B cell (primary cell): ENCODE measurements at regions not wholly inside any gene's neighbourhood (a gene's known extent, or its start where the extent isn't known, plus 50 kb on each side); places are given as distances from the start of the nearest gene placed in this dataset.

ENCODE experiments used
- ATAC-seq: fragments of 200-7000 bp; cut with Tn5 transposase; one replicate; pipeline ENCODE4 v1.10.0; 2021; ENCODE audit warnings: low read depth, mild to moderate bottlenecking, moderate number of reproducible peaks, moderate library complexity
- CTCF ChIA-PET: fragments of 350-600 bp; sonication (Branson Sonifier 250); formaldehyde crosslinking; loops from one replicate; lab custom pipeline; 2021; ENCODE audit warnings: antibody characterized with exemption, inconsistent platforms; lab: Charles Lee
- POLR2A ChIA-PET: fragments of 350-600 bp; sonication (Branson Sonifier 250); formaldehyde crosslinking; loops from one replicate; lab custom pipeline; 2021; ENCODE audit warnings: antibody characterized with exemption; lab: Charles Lee
- DNase-seq: peaks from one replicate; pipeline ENCODE4 v3.0.0; 2013
- H2AFZ ChIP-seq: 2 replicates; pipeline ENCODE4 v1.6.1; 2012; ENCODE audit warnings: mild to moderate bottlenecking, low read depth, low read length; ENCODE audit not compliant: insufficient read depth, poor library complexity, severe bottlenecking
- H3K27ac ChIP-seq, 2 donors: 1 replicate in 1 of 2; 2 replicates in 1 of 2; pipeline ENCODE4 v1.5.1; 2012 to 2013; ENCODE audit warnings: low read length in 2 of 2, mild to moderate bottlenecking in 2 of 2, moderate library complexity in 1 of 2
- H3K27me3 ChIP-seq, 4 experiments: fragments of 200-600 bp in 1 of 4; sonication (generic) in 1 of 4; replicated peaks in 1 of 4; 1 replicate in 2 of 4; 2 replicates in 2 of 4; pipeline versions ENCODE4 v1.6.1 to v1.7.0; 2013 to 2016; ENCODE audit warnings: low read length in 3 of 4, mild to moderate bottlenecking in 2 of 4, mixed read lengths in 1 of 4, moderate library complexity in 1 of 4; ENCODE audit not compliant: insufficient read depth in 4 of 4, control insufficient read depth in 3 of 4; ENCODE audit errors: control extremely low read depth in 1 of 4
- H3K36me3 ChIP-seq, 2 experiments: replicated peaks in 1 of 2; 1 replicate in 1 of 2; 2 replicates in 1 of 2; pipeline versions ENCODE4 v1.6.1 to v1.7.1; 2013; ENCODE audit warnings: low read length in 1 of 2; ENCODE audit not compliant: insufficient read depth in 2 of 2, control insufficient read depth in 1 of 2; ENCODE audit errors: control extremely low read depth in 1 of 2, extremely low read depth in 1 of 2
- H3K4me1 ChIP-seq, 2 donors: fragments of 200-600 bp in 1 of 2; sonication (generic) in 1 of 2; 1 replicate in 1 of 2; 2 replicates in 1 of 2; pipeline versions ENCODE4 v1.5.1 to v1.6.1; 2013 to 2017; ENCODE audit warnings: low read length in 2 of 2; ENCODE audit not compliant: control insufficient read depth in 2 of 2, insufficient read depth in 2 of 2
- H3K4me2 ChIP-seq: replicated peaks from 2 replicates; pipeline ENCODE3; 2012; ENCODE audit warnings: mild to moderate bottlenecking, low read depth, low read length; ENCODE audit not compliant: poor library complexity, severe bottlenecking
- H3K4me3 ChIP-seq, 5 experiments: fragments of 200-600 bp in 1 of 5; sonication (generic) in 1 of 5; 1 replicate in 3 of 5; 2 replicates in 2 of 5; pipeline versions ENCODE4 v1.5.1 to v1.7.0; 2011 to 2016; ENCODE audit warnings: low read length in 4 of 5, mild to moderate bottlenecking in 4 of 5, low read depth in 2 of 5, control low read depth in 1 of 5, moderate library complexity in 1 of 5; ENCODE audit not compliant: insufficient read depth in 1 of 5; ENCODE audit errors: control extremely low read depth in 1 of 5, extremely low read depth in 1 of 5
- H3K79me2 ChIP-seq: fragments of 200-600 bp; sonication (generic); one replicate; pipeline ENCODE4 v1.6.0; 2016; ENCODE audit warnings: low read length; ENCODE audit not compliant: control insufficient read depth, insufficient read depth
- H3K9ac ChIP-seq: fragments of 200-600 bp; sonication (generic); 2 replicates; pipeline ENCODE4 v1.6.1; 2017; ENCODE audit warnings: mild to moderate bottlenecking, low read length, moderate library complexity
- H3K9me3 ChIP-seq, 3 donors: one replicate each; pipeline versions ENCODE4 v1.6.1 to v1.7.1; 2013; ENCODE audit warnings: low read length in 2 of 3; ENCODE audit not compliant: control insufficient read depth in 2 of 3, insufficient read depth in 1 of 3; ENCODE audit errors: control extremely low read depth in 1 of 3
- H4K20me1 ChIP-seq: 2 replicates; pipeline ENCODE4 v1.6.0; 2012; ENCODE audit warnings: mild to moderate bottlenecking, low read length; ENCODE audit not compliant: insufficient read depth, control insufficient read depth, poor library complexity, severe bottlenecking
- H3K27ac Mint-ChIP-seq: one replicate; pipeline ENCODE4 v1.8.0; 2021; ENCODE audit warnings: mixed read lengths
- H3K27me3 Mint-ChIP-seq: one replicate; pipeline ENCODE4 v1.8.0; 2021; ENCODE audit warnings: mixed read lengths
- H3K4me1 Mint-ChIP-seq: one replicate; pipeline ENCODE4 v1.8.0; 2021; ENCODE audit warnings: mixed read lengths
- H3K4me3 Mint-ChIP-seq: one replicate; pipeline ENCODE4 v1.8.0; 2021; ENCODE audit warnings: mixed read lengths
- H3K9me3 Mint-ChIP-seq: one replicate; pipeline ENCODE4 v1.8.0; 2022; ENCODE audit warnings: mixed read lengths; ENCODE audit not compliant: insufficient read depth
- CTCF ChIP-seq: fragments of 200-600 bp; IDR thresholded peaks from one replicate; pipeline ENCODE4 v1.8.0; 2022; ENCODE audit warnings: antibody characterized with exemption, mild to moderate bottlenecking
- EZH2 ChIP-seq: IDR thresholded peaks from 2 replicates; pipeline ENCODE4 v1.6.1; 2012; ENCODE audit warnings: borderline replicate concordance, low read depth, mild to moderate bottlenecking, moderate library complexity, low read length; ENCODE audit not compliant: insufficient read depth, poor library complexity, severe bottlenecking
- WGBS: methylation state at CpG from one replicate; pipeline ENCODE4 v1.1.5; 2013; ENCODE audit warnings: missing lambda C conversion rate; ENCODE audit not compliant: insufficient coverage; 5-methylcytosine and 5-hydroxymethylcytosine counted together
- intact Hi-C: fragments of 100-400 bp; cut with micrococcal nuclease; formaldehyde crosslinking; loops from one replicate; pipeline ENCODE4 v1.10.0; 2022

DNA sequence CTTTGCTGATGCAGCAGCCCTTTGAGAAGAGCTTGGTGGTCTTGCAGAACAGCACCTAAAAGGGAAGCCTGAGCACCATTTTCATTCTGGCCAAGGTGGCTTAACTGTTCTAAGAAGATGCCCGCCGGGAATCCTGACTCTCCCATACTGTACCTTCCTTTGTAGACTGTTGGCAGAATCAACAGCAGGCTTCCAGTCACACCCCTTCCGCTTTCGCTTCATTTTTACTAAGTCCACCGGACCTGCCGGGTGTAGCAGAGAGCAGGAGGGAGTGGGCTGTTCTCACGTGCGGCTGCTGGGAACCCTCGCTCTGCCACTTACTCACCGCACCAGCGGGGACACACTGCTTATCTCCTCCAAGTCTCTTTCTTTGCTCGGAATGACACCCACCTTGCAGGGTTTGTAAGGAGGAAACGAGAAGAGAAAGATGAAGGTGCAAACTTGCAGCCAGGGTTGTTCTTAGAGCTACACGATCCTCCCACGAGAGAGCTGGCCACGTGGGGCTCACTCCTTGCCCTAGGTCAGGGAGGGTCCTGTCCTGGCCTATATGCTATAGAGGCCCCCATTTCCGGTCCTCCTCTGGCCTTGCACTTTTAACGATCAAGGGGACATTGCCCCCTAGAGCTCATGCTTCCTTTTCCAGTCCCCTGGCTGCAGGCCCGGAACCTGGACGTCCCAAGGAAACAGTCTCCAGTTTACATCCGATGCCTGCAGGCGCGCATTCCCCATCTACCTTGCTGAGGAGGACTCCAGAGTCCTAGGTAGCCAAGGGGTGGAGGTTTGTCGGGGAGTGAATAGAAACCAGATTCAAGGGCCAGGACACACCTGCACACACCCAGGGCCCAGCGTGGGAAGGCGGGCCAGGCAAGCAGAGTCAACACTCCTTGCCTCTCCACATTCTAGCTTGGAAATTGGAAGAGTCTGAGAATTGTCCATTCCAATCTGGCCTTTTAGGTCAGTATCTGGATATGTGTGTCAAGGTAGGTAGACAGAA is 453.6 kb downstream of the IRS2 start:
- no peaks in the 10 kb centered on the region for H3K79me2 ChIP-seq
- intact Hi-C loops = no loop called here
- H4K20me1 ChIP-seq = no peaks in the 10 kb centered on the region
- DNase-seq (no peak), ATAC-seq (no peak)
- no peaks in the 10 kb centered on the region for H3K27me3 ChIP-seq
- Mint-ChIP-seq H3K4me1 (no peaks in the 10 kb centered on the region), H3K27ac (no peak overlapping the region), H3K4me3 (no peak overlapping the region), H3K27me3 (no peaks in the 10 kb centered on the region), H3K9me3 (no peaks in the 10 kb centered on the region)
- POLR2A ChIA-PET = no interaction called here
- WGBS = 92% methylated on average over 20 of the region's 26 CpGs
- CTCF ChIA-PET = no interaction called here
- H3K9me3 ChIP-seq = peaks cover 0 to 9% (median 1%) of the 10 kb centered on the region in 3 donors
- no peak overlapping the region for H2AFZ ChIP-seq
- H3K27ac ChIP-seq = no peak overlapping the region
- TF ChIP-seq EZH2 (no peak), CTCF (no peak)
- no peaks in the 10 kb centered on the region for H3K4me1 ChIP-seq
- no peak overlapping the region for H3K9ac ChIP-seq
- H3K4me3 ChIP-seq = no peak overlapping the region
- H3K4me2 ChIP-seq = no peak overlapping the region
- H3K36me3 ChIP-seq = no peaks in the 10 kb centered on the region

DNA sequence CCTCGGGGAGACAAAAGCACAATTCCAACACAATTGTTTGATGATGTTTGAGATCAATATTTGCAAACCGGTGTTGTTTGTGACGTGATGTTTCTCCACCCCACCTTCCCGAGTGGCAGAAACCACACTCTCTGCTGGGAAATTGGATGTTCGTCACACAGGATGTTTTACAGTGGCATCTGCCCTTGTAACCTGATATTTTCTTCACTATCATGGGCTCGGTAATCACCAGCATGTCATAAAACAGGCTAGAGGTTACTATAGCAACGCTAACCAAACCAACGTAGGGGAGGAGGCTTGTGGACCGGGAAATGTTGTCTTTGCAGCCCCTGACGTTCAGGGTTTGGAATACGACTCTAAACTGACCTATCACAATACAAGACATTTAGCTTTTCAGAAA is 454.5 kb downstream of the IRS2 start:
- WGBS = 83% methylated on average over 2 of the region's 11 CpGs
- Histone ChIP-seq H3K9me3 (peaks cover 0 to 9% (median 1%) of the 10 kb centered on the region in 3 donors), H3K4me1 (no peaks in the 10 kb centered on the region), H3K9ac (no peak overlapping the region), H3K27me3 (no peaks in the 10 kb centered on the region), H3K4me2 (no peak overlapping the region), H4K20me1 (no peaks in the 10 kb centered on the region), H3K4me3 (no peak overlapping the region), H2AFZ (no peak overlapping the region), H3K36me3 (no peaks in the 10 kb centered on the region), H3K27ac (no peak overlapping the region), H3K79me2 (no peaks in the 10 kb centered on the region)
- ChIA-PET POLR2A (no interaction called here), CTCF (no interaction called here)
- Mint-ChIP-seq H3K4me1 (no peaks in the 10 kb centered on the region), H3K4me3 (no peak overlapping the region), H3K27me3 (no peaks in the 10 kb centered on the region), H3K9me3 (no peaks in the 10 kb centered on the region), H3K27ac (no peak overlapping the region)
- no peak for TF ChIP-seq EZH2
- DNase-seq (no peak), ATAC-seq (no peak)
- intact Hi-C loops = no loop called here
